GM21447 (cell line): ENCODE measurements at regions not wholly inside any gene's neighbourhood (a gene's known extent, or its start where the extent isn't known, plus 50 kb on each side); places are given as distances from the start of the nearest gene placed in this dataset.
"Not testable (repeated sequence)": the region's sequence is repeated elsewhere in the genome, so short reads cannot be mapped to it uniquely, and the experiment has no call there.

Experiments used
- ATAC-seq: cut with Tn5 transposase; IDR thresholded peaks from one replicate; pipeline ENCODE4 v1.9.1; 2021; ENCODE audit not compliant: unreplicated experiment

- no peak for ATAC-seq
Observed at GRCh38 chr3:10653866-10654611, 148.7 kb upstream of the ATP2B2 start.

DNA sequence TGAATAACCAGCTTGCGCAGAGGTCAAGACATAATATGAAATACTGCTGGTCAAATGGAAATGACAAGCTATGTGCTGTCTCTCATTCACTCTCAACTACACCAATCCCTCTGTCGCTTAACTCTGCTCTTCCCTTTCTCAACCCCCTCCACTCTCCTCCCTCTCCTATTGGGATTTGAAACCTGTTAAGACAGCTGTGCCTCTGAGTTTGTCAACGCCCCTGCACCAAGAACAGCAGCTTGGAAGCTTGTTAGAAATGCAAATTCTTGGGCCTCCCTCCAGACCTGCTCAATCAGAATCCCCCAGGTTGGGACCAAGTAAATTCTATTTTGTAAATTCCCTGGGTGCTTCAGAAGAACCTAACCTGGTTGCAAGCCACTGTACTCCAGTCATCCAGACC, 149.7 kb upstream of the ATP2B2 start:
- no peak for ATAC-seq

DNA sequence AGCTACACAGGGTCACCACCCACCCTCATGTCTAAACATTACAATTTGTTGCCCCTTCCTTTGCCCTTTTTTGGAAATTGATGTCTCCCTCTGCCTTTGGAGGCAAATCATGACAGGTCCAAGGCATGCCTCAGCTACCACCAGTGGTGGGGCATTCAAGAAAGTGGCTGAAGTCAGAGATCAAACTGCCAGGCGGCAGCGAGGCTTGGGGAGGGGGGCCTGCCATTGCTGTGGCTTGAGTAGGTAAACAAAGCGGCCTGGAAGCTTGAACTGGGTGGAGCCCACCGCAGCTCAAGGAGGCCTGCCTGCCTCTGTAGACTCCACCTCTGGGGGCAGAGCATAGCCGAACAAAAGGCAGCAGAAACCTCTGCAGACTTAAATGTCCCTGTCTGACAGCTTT, 152.0 kb upstream of the ATP2B2 start:
- ATAC-seq = not testable (repeated sequence)

- ATAC-seq = no peak
Observed at GRCh38 chr3:10665592-10665991, 150.4 kb upstream of the SLC6A11 start.

GRCh38 chr3:10666621-10667020, 149.4 kb upstream of the SLC6A11 start:
- no peak for ATAC-seq

DNA sequence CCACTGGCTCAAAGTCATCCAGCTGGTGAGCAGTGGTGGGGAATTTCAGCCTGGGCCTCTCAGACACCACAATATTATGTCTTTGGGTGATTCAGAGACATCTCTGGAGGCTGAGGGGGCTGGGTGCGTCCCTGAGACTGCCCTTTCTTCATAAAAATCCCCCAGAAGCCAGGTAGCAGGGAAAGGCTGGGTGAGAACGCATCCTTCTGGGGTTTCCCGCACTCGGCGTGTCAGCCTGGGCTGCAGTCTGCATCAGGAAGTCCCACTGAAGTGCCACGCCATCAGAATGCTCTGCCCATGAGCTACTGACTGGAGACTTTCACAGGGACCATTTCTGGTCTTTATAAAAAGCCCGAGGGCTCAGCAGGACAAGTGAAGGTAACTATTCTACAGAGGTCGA, 148.8 kb upstream of the SLC6A11 start:
- ATAC-seq = no peak

DNA sequence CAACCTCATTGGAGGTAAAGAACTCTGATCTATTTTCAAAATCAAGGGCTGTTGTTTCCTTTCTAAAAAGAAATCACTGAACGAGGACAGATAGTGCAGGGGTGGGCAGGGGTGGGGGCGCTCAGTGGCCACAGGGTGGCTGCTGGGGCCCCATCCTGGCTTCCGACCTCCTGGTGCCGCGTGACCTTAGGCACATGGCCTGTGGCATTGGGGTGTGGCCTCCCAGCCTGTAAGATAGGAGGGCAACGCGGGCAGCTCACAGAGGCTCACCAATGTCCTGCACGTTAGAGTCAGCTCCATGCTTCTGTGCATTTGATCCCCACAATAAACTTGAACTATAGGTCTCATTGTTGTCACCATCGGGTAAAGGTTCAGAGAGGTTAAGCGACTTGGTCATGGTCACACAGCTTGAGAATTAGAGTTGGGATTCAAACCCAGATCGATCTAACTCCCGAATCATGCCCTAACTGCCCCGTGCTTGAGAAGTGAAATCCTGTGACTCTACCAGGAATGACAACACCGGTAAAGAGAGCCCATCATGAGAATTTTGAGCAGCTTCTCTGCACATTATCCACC, 148.0 kb upstream of the SLC6A11 start:
- no peak for ATAC-seq

DNA sequence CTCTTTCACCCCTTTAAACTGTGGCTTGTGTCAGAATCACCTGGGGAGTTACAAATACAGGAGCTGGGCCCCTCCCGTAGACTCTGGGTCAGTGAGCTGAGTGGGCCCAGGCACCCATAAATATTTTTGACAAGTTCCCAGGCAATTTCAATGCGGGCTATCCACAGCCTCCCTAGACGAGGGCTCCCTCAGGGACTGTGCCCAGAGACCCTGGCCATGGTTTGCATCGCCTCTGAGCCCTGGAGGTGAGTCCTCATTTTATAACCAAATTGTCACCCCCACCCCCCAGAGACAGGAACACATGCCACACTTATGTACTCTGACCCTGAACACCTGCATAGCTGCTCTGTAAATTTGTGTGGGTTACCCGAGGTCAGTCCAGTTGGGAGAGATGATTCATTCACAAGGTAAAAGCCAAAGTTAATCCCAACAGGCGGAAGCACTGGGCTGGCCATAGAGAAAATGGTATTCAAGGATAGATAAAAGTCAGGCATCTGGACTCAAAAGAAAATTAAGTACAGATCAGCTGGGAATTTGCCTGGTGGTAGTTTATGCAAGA, 146.5 kb upstream of the SLC6A11 start:
- no peak for ATAC-seq

DNA sequence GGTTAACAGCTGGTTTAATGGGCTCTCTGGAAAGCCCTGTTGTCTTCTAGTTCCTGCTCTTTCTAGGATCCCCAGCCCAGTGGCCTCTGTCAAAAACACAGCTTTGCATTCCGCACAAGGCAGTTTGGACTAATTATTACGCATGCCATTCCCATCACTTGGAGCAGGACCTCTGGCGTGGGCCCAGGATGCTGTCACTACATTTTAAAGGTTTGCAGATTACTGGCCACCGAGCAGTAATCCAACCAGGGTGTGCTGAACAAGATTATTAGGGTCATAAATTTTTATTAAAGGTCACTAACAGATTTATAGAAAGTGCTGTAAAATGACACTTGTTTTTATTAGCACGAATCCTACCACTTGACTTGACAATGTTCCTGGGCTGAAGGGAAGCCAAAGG, 143.6 kb upstream of the SLC6A11 start:
- ATAC-seq = no peak

- no peak for ATAC-seq
Observed at GRCh38 chr3:10674578-10674977, 141.4 kb upstream of the SLC6A11 start.

DNA sequence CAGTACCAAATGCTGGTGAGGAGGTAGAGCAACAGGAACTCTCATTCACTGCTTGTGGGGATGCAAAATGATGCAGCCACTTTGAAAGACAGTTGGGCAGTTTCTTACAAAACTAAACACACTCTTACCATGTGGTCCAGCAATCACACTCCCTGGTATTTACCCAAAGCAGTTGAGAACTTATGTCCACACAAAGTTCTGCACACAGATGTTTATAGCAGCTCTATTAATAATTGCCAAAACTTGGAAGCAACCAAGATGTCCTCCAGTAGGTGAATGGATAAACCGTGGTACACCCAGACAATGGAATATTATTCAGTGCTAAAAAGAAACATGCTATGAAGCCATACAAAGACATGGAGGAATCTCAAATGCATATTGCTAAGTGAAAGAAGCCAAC, 139.1 kb upstream of the SLC6A11 start:
- no peak for ATAC-seq

DNA sequence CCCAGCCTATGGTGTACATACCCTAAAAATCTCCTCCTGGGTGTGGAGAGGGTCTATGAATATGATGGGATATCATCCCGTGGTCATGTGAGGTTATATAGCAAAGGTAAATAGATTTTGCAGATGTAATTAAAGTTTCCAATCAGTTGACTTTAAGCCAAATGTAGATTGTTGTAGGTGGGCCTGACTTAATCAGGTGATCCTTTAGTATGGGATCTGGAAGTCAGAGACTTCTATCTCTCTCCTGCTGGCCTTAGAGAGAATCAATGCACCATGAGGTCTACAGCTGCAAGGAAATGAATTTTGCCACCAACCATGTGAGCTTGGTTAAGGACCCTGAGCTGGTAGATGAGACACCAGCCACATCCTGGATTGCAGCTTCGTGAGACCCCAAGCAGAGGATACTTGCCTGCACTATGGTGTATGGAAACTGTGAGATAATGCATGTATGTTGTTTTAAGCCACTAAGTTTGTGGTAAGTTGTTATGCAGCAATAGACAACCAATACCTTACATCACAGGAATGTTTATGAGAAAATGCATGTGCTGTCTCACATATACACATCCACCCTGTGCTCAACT, 137.1 kb upstream of the SLC6A11 start:
- no peak for ATAC-seq

GRCh38 chr3:10680796-10681195, 135.2 kb upstream of the SLC6A11 start:
- ATAC-seq = no peak

DNA sequence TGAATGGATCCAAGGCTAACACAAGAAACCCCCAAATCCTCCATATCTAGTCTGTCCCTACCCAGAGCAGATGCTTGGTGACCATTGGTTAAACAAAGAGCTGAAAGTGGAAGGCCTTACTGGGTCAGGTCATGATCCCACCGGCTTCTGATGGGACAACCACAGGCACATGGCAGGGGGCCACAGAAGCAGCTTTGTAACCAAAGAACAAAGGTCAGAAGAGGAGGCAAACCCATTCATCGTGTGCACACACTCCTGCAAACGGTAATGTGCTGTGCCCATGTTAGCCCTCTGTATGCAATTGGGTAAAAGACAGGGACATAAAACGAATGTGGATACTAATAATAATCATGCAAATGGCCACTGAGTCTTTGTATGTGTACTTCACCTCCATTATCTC, 133.3 kb upstream of the SLC6A11 start:
- no peak for ATAC-seq

GRCh38 chr3:10683106-10683505, 132.9 kb upstream of the SLC6A11 start:
- no peak for ATAC-seq

- ATAC-seq = no peak
Observed at GRCh38 chr3:10688126-10688525, 127.9 kb upstream of the SLC6A11 start.

DNA sequence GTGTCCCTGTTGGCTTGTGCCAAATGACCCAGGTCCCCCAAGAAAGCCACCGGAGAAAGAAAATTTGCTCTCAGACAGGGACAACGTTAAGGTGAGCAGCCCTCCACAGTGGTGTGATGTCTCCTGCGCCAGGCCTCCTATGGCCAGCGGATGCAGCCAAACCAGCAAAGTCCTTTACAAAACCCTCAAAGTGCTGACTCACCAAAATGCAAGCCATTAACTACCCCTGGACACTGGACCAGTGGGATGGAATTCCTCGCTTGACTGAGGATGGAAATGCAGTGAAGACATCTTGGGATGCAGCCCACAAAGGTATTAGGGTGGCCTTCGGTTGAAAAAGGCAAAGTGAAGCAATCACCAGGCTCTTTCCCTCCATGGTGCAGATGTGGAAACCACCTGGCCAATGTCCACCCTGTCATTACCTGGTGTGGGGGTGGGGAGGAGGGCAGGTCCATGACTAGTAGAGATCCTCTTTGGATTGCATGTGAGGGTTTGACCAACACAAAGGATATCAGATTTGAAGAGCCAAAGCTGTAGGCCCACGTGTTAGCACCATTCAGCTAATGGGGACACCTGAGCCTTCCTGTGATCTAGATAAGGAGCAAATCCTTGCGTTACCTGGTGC, 127.4 kb upstream of the SLC6A11 start:
- ATAC-seq = no peak

- no peak for ATAC-seq
Observed at GRCh38 chr3:10692039-10692622, 123.9 kb upstream of the SLC6A11 start.

- ATAC-seq = no peak
Observed at GRCh38 chr3:10693457-10693856, 122.6 kb upstream of the SLC6A11 start.

DNA sequence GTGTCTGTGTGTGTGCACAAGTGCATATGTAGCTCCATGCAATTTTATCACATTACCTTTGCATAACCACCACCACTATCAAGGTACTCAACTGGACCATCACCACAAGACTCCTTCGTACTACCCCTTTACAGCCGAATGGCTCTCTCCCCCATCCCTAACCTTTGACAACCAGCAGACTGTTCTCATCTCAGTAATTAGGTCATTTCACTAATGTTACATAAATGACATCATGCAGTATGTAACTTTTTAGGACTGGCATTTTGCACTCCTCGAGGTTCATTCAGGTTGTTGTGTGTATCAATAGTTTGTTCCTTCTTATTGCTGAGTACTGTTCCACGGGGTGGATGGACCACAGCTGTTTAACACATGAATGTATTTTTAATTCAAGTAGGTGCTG, 121.8 kb upstream of the SLC6A11 start:
- ATAC-seq = no peak

DNA sequence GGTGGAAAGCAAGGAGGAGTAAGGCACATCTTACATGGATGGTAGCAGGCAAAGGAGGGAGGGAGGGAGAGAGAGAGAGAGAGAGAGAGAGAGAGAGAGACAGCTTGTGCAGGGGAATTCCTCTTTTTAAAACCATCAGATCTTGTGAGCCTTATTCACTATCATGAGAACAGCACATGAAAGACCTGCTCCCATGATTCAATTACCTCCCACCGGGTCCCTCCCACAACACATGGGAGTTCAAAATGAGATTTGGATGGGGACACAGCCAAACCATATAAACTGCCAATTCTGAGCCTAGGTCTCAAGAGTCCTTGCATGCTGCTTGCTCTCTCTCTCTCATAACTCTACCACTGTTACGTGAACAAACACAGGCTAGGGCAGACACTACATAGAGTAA, 120.8 kb upstream of the SLC6A11 start:
- ATAC-seq = not testable (repeated sequence)
